H1 (cell line): ENCODE measurements at regions not wholly inside any gene's neighbourhood (a gene's known extent, or its start where the extent isn't known, plus 50 kb on each side); places are given as distances from the start of the nearest gene placed in this dataset.
A peak's percentile ranks its signal among the peaks of the same experiment; 100 is the strongest.

Experiments
- CTCF ChIA-PET: fragments of 300-600 bp; sonication (Branson Sonifier 250); formaldehyde crosslinking; loops from one replicate; lab custom pipeline; 2021; ENCODE audit not compliant: partially characterized antibody; lab: Charles Lee
- POLR2A ChIA-PET: fragments of 300-600 bp; sonication (Branson Sonifier 250); formaldehyde crosslinking; loops from one replicate; lab custom pipeline; 2021; ENCODE audit warnings: inconsistent platforms; ENCODE audit not compliant: partially characterized antibody; lab: Charles Lee
- DNase-seq, 2 experiments: peaks; one replicate each; pipeline versions ENCODE4 v3.0.0 to v3.0.0-alpha.2; 2010 to 2022; ENCODE audit warnings: low spot score in 2 of 2, low read depth in 1 of 2, mixed read lengths in 1 of 2
- FAIRE-seq: peaks from 2 replicates; lab custom pipeline; 2011; peaks lifted over from hg19 to GRCh38; lab: Jason Lieb, UNC
- H2AFZ ChIP-seq: 2 replicates; pipeline ENCODE4 v1.8.1; 2012; ENCODE audit warnings: low read length, inconsistent platforms
- H2AK5ac ChIP-seq: 2 replicates; pipeline ENCODE4 v1.6.1; 2013; ENCODE audit warnings: low read depth, low read length
- H2BK120ac ChIP-seq: replicated peaks from 2 replicates; pipeline ENCODE3; 2013; ENCODE audit warnings: low read depth, low read length, inconsistent platforms
- H2BK12ac ChIP-seq: 2 replicates; pipeline ENCODE4 v1.6.1; 2013; ENCODE audit warnings: low read depth, low read length
- H2BK15ac ChIP-seq: 2 replicates; pipeline ENCODE4 v1.6.1; 2013; ENCODE audit warnings: low read length
- H2BK20ac ChIP-seq: 2 replicates; pipeline ENCODE4 v1.6.1; 2013; ENCODE audit warnings: low read length
- H2BK5ac ChIP-seq: 2 replicates; pipeline ENCODE4 v1.6.1; 2013; ENCODE audit warnings: low read depth, low read length
- H3K14ac ChIP-seq: 2 replicates; pipeline ENCODE4 v1.6.1; 2013; ENCODE audit warnings: inconsistent platforms; ENCODE audit not compliant: insufficient read length
- H3K18ac ChIP-seq: 2 replicates; pipeline ENCODE4 v1.6.1; 2013; ENCODE audit warnings: low read length; ENCODE audit errors: extremely low read depth
- H3K23ac ChIP-seq: 2 replicates; pipeline ENCODE4 v1.6.1; 2013; ENCODE audit warnings: inconsistent platforms; ENCODE audit not compliant: insufficient read length
- H3K23me2 ChIP-seq: 2 replicates; pipeline ENCODE4 v1.6.1; 2013; ENCODE audit warnings: low read depth, low read length
- H3K27ac ChIP-seq: 2 replicates; pipeline ENCODE4 v1.6.1; 2011; ENCODE audit warnings: low read depth, low read length, inconsistent platforms
- H3K27me3 ChIP-seq, 4 experiments: replicated peaks in 1 of 4; 1 replicate in 1 of 4; 2 replicates in 3 of 4; pipeline versions ENCODE4 v1.6.1 to v1.8.1; 2011 to 2013; ENCODE audit warnings: low read length in 3 of 4, mild to moderate bottlenecking in 3 of 4, inconsistent platforms in 2 of 4, mixed read lengths in 2 of 4, moderate library complexity in 1 of 4; ENCODE audit not compliant: control insufficient read depth in 3 of 4, insufficient read depth in 3 of 4; ENCODE audit errors: extremely low read depth in 1 of 4
- H3K36me3 ChIP-seq, 4 experiments: 2 replicates each; pipeline versions ENCODE4 v1.6.1 to v1.8.1; 2011 to 2013; ENCODE audit warnings: mild to moderate bottlenecking in 4 of 4, low read length in 3 of 4, moderate library complexity in 2 of 4, control low read depth in 1 of 4, inconsistent platforms in 1 of 4; ENCODE audit not compliant: insufficient read depth in 4 of 4, control insufficient read depth in 2 of 4
- H3K4ac ChIP-seq: replicated peaks from 2 replicates; pipeline ENCODE3; 2013; ENCODE audit warnings: low read length, low read depth, mixed read lengths, inconsistent platforms; ENCODE audit not compliant: insufficient read length
- H3K4me1 ChIP-seq, 4 experiments: replicated peaks in 1 of 4; 1 replicate in 1 of 4; 2 replicates in 3 of 4; pipeline versions ENCODE4 v1.6.1 to v1.8.1; 2011 to 2013; ENCODE audit warnings: low read length in 3 of 4, inconsistent platforms in 2 of 4, mixed read lengths in 1 of 4; ENCODE audit not compliant: insufficient read depth in 4 of 4, control insufficient read depth in 3 of 4
- H3K4me2 ChIP-seq, 2 experiments: 2 replicates each; pipeline versions ENCODE4 v1.6.1 to v1.8.1; 2011 to 2013; ENCODE audit warnings: low read depth in 2 of 2, low read length in 2 of 2, control low read depth in 1 of 2, inconsistent platforms in 1 of 2, mild to moderate bottlenecking in 1 of 2; ENCODE audit not compliant: insufficient read depth in 1 of 2
- H3K4me3 ChIP-seq, 4 experiments: fragments of 200-600, 300-600 bp in 1 of 4; sonication (generic), shearing (Covaris generic), sonication (Bioruptor Twin) in 1 of 4; 2 replicates each; pipeline versions ENCODE4 v1.5.1 to v1.8.1; 2011 to 2016; ENCODE audit warnings: low read length in 4 of 4, low read depth in 3 of 4, control low read depth in 2 of 4, inconsistent platforms in 2 of 4, mild to moderate bottlenecking in 2 of 4, mixed read lengths in 1 of 4, moderate library complexity in 1 of 4; ENCODE audit not compliant: insufficient read depth in 2 of 4; ENCODE audit errors: extremely low read depth in 1 of 4
- H3K56ac ChIP-seq: replicated peaks from 2 replicates; pipeline ENCODE3; 2013; ENCODE audit warnings: low read depth, mild to moderate bottlenecking, mixed read lengths, low read length, inconsistent platforms; ENCODE audit not compliant: insufficient read length
- H3K79me1 ChIP-seq: 2 replicates; pipeline ENCODE4 v1.6.1; 2013; ENCODE audit warnings: low read depth, low read length, control low read depth
- H3K79me2 ChIP-seq, 2 experiments: 2 replicates each; pipeline versions ENCODE4 v1.6.1 to v1.8.1; 2012 to 2013; ENCODE audit warnings: low read length in 2 of 2, mild to moderate bottlenecking in 2 of 2, inconsistent platforms in 1 of 2; ENCODE audit not compliant: insufficient read depth in 2 of 2, control insufficient read depth in 1 of 2
- H3K9ac ChIP-seq, 4 experiments: replicated peaks in 1 of 4; 1 replicate in 1 of 4; 2 replicates in 3 of 4; pipeline versions ENCODE4 v1.6.1 to v1.8.1; 2011 to 2013; ENCODE audit warnings: low read depth in 3 of 4, low read length in 3 of 4, control low read depth in 2 of 4, mild to moderate bottlenecking in 2 of 4, moderate library complexity in 2 of 4, inconsistent platforms in 1 of 4; ENCODE audit errors: extremely low read depth in 1 of 4
- H3K9me3 ChIP-seq, 2 experiments: 2 replicates each; pipeline versions ENCODE4 v1.6.1 to v1.8.1; 2012 to 2013; ENCODE audit warnings: mild to moderate bottlenecking in 2 of 2, moderate library complexity in 2 of 2, control low read depth in 1 of 2, inconsistent platforms in 1 of 2, low read depth in 1 of 2, low read length in 1 of 2, mixed read lengths in 1 of 2; ENCODE audit not compliant: insufficient read depth in 2 of 2
- H4K20me1 ChIP-seq, 2 experiments: replicated peaks in 1 of 2; 2 replicates each; pipeline versions ENCODE3 to v1.8.1; 2011 to 2013; ENCODE audit warnings: inconsistent platforms in 2 of 2, low read length in 2 of 2, mild to moderate bottlenecking in 1 of 2; ENCODE audit not compliant: insufficient read depth in 2 of 2, control insufficient read depth in 1 of 2
- H4K5ac ChIP-seq: 2 replicates; pipeline ENCODE4 v1.6.1; 2013; ENCODE audit warnings: low read length, low read depth, mixed read lengths, inconsistent platforms; ENCODE audit not compliant: insufficient read length
- H4K8ac ChIP-seq: 2 replicates; pipeline ENCODE4 v1.8.0; 2013; ENCODE audit warnings: mild to moderate bottlenecking, moderate library complexity, low read length, inconsistent platforms; ENCODE audit not compliant: insufficient read depth; ENCODE audit errors: extremely low read depth
- H4K91ac ChIP-seq: replicated peaks from 2 replicates; pipeline ENCODE3; 2013; ENCODE audit warnings: low read length, mixed read lengths, inconsistent platforms; ENCODE audit not compliant: insufficient read length
- CHD1 ChIP-seq: IDR thresholded peaks from 2 replicates; pipeline ENCODE4 v1.6.1; 2012; ENCODE audit warnings: low read depth, low read length, improper control_type of control experiment
- CTCF ChIP-seq, 3 experiments: IDR thresholded peaks; 1 replicate in 2 of 3; 2 replicates in 1 of 3; pipeline versions ENCODE4 v1.5.1 to v1.6.1; 2011; ENCODE audit warnings: low read length in 3 of 3, mild to moderate bottlenecking in 3 of 3, inconsistent platforms in 2 of 3, low read depth in 1 of 3, moderate library complexity in 1 of 3; ENCODE audit not compliant: insufficient read depth in 1 of 3; ENCODE audit errors: control extremely low read depth in 1 of 3
- MAFK ChIP-seq: IDR thresholded peaks from 2 replicates; pipeline ENCODE4 v1.6.1; 2012; ENCODE audit warnings: low read depth, mild to moderate bottlenecking, improper control_type of control experiment, low read length
- NANOG ChIP-seq: IDR thresholded peaks from 2 replicates; pipeline ENCODE4 v1.6.1; 2011; ENCODE audit warnings: low read length, low read depth, mild to moderate bottlenecking, inconsistent platforms; ENCODE audit not compliant: insufficient read depth, poor library complexity, severe bottlenecking
- POLR2A ChIP-seq, 2 experiments: IDR thresholded peaks; 1 replicate in 1 of 2; 2 replicates in 1 of 2; pipeline ENCODE4 v1.6.1; 2011; ENCODE audit warnings: low read depth in 2 of 2, low read length in 2 of 2, mild to moderate bottlenecking in 2 of 2; ENCODE audit errors: control extremely low read depth in 1 of 2
- RAD21 ChIP-seq, 2 experiments: IDR thresholded peaks in 1 of 2; conservative IDR thresholded peaks in 1 of 2; 2 replicates each; pipeline ENCODE4 v1.6.1; 2011; ENCODE audit warnings: low read depth in 2 of 2, low read length in 2 of 2, improper control_type of control experiment in 1 of 2, inconsistent platforms in 1 of 2, mild to moderate bottlenecking in 1 of 2, moderate library complexity in 1 of 2
- TAF1 ChIP-seq: IDR thresholded peaks from 2 replicates; pipeline ENCODE4 v1.6.1; 2011; ENCODE audit warnings: mild to moderate bottlenecking, low read depth, low read length
- WGBS, 2 experiments: shearing (Covaris generic) in 1 of 2; methylation state at CpG; one replicate each; pipeline versions ENCODE4 v1.1.6 to v1.1.7; 2013 to 2015; ENCODE audit warnings: low lambda C conversion rate in 2 of 2, mixed read lengths in 2 of 2, inconsistent platforms in 1 of 2, low coverage in 1 of 2, missing lambda C conversion rate in 1 of 2; ENCODE audit not compliant: insufficient replicate concordance in 2 of 2, insufficient coverage in 1 of 2, insufficient read length in 1 of 2; ENCODE audit errors: extremely low coverage in 1 of 2, missing lambda C conversion rate in 1 of 2; 5-methylcytosine and 5-hydroxymethylcytosine counted together

DNA sequence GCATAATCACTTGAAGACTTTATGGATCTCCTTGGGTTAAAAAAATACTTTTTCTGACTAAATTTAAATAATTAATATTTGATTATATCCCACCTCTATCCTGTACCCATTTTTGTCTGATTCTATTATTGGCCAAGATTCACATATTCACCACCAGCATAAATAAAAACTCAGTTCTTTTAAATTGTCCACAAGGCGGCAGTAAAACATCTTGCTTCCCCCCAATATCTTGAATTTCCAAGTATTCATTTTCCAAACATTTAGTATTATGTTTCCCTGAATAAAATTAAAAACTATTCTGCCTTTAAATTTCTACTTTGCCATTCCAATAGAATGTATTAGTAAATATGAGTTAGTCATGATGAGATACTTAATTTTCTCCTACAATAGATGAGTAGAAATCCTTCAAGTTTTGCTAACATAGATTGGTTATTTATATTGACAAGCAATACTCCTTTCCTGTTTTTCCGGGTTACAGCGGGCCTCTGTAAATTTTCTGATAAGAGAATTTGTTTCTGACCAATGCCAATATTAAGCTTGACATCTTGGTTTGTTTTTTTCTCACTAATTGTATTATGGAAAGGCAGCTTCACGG, 218.7 kb upstream of the MDFIC2 start:
- no peak overlapping the region for H3K18ac ChIP-seq
- H2BK20ac ChIP-seq = no peak overlapping the region
- H2AK5ac ChIP-seq = no peak overlapping the region
- no peak overlapping the region for H3K56ac ChIP-seq
- H4K8ac ChIP-seq = no peak overlapping the region
- no peaks in the 10 kb centered on the region for H3K9me3 ChIP-seq
- H4K5ac ChIP-seq = no peak overlapping the region
- no peak overlapping the region for H2AFZ ChIP-seq
- no peak overlapping the region for H3K4me2 ChIP-seq
- H3K23ac ChIP-seq = no peak overlapping the region
- no peak overlapping the region for H3K27ac ChIP-seq
- TF ChIP-seq RAD21 (IDR thresholded peaks at IDR 0.05 in 1 of 2, conservative IDR thresholded peaks at IDR 0.05 in 1 of 2; ENCODE audit: low read depth in 2 of 2, low read length in 2 of 2) = peak; percentile 70 to 72
- peak in 2 of 3 experiments; percentile 27 to 46; a peak in 2 of 4 replicates for TF ChIP-seq CTCF (IDR thresholded peaks at IDR 0.05; ENCODE audit: control extremely low read depth in 1 of 3, insufficient read depth in 1 of 3, low read depth in 1 of 3, low read length in 3 of 3)
- TF ChIP-seq POLR2A (IDR thresholded peaks at IDR 0.05; ENCODE audit: control extremely low read depth in 1 of 2, low read depth in 2 of 2, low read length in 2 of 2) = no peak
- TF ChIP-seq NANOG = no peak
- no peak for TF ChIP-seq TAF1
- TF ChIP-seq MAFK = no peak
- no peak for TF ChIP-seq CHD1
- TF ChIP-seq, all 59 proteins: peak for 2
- peaks cover 0 to 10% (median 7%) of the 10 kb centered on the region in 4 experiments; a peak in 4 of 7 replicates for H3K4me1 ChIP-seq
- H3K4me3 ChIP-seq = no peak overlapping the region
- DNase-seq (no peak), FAIRE-seq (no peak)
- H3K14ac ChIP-seq = no peak overlapping the region
- H3K23me2 ChIP-seq = no peaks in the 10 kb centered on the region
- H4K20me1 ChIP-seq = no peaks in the 10 kb centered on the region
- no peaks in the 10 kb centered on the region for H3K79me1 ChIP-seq
- 45% methylated on average over 4 of the region's 4 CpGs; no CpG with 5 or more reads in 1 of the 2 experiments for whole genome bisulfite sequencing, 2 experiments
- ChIA-PET CTCF (interaction anchor here (0.7 to 1.8 kb wide), 21 partner anchors 9 to 1123 kb away, joined by 3 to 9 read pairs (median 3); no protein-coding TSS in a partner anchor), POLR2A (no interaction called here)
- H3K79me2 ChIP-seq = no peaks in the 10 kb centered on the region
- H2BK15ac ChIP-seq = no peak overlapping the region
- no peaks in the 10 kb centered on the region for H3K36me3 ChIP-seq
- no peak overlapping the region for H3K9ac ChIP-seq
- H2BK120ac ChIP-seq = no peak overlapping the region
- peaks cover 0 to 5% (median 0%) of the 10 kb centered on the region in 4 experiments; a peak in 3 of 7 replicates for H3K27me3 ChIP-seq
- no peak overlapping the region for H2BK12ac ChIP-seq
- no peak overlapping the region for H3K4ac ChIP-seq
- no peak overlapping the region for H2BK5ac ChIP-seq
- H4K91ac ChIP-seq = no peak overlapping the region
